ENCODE measurements at regions not wholly inside any gene's neighbourhood (a gene's known extent, or its start where the extent isn't known, plus 50 kb on each side); places are given as distances from the start of the nearest gene placed in this dataset.

- TF ChIP-seq, protein P1, sequence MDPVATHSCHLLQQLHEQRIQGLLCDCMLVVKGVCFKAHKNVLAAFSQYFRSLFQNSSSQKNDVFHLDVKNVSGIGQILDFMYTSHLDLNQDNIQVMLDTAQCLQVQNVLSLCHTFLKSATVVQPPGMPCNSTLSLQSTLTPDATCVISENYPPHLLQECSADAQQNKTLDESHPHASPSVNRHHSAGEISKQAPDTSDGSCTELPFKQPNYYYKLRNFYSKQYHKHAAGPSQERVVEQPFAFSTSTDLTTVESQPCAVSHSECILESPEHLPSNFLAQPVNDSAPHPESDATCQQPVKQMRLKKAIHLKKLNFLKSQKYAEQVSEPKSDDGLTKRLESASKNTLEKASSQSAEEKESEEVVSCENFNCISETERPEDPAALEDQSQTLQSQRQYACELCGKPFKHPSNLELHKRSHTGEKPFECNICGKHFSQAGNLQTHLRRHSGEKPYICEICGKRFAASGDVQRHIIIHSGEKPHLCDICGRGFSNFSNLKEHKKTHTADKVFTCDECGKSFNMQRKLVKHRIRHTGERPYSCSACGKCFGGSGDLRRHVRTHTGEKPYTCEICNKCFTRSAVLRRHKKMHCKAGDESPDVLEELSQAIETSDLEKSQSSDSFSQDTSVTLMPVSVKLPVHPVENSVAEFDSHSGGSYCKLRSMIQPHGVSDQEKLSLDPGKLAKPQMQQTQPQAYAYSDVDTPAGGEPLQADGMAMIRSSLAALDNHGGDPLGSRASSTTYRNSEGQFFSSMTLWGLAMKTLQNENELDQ (tag by site-specific recombination; IDR thresholded peaks at IDR 0.05; ENCODE audit: low read depth) = no peak
- TF ChIP-seq ZBTB7A (tag by site-specific recombination; IDR thresholded peaks at IDR 0.05; ENCODE audit: low read depth) = no peak
- no peak for TF ChIP-seq SCRT2 (tag by site-specific recombination; IDR thresholded peaks at IDR 0.05)
- TF ChIP-seq SALL2 (tag by site-specific recombination; IDR thresholded peaks at IDR 0.05; ENCODE audit: borderline replicate concordance) = no peak
- no peak for TF ChIP-seq ZNF501 (tag by site-specific recombination; IDR thresholded peaks at IDR 0.05)
- no peak for TF ChIP-seq TCF7L2 (IDR thresholded peaks at IDR 0.05; ENCODE audit: borderline replicate concordance, low read depth, low read length)
- TF ChIP-seq ZNF423 (tag by site-specific recombination; IDR thresholded peaks at IDR 0.05) = no peak
- no peak for TF ChIP-seq ZBTB10 (tag by site-specific recombination; IDR thresholded peaks at IDR 0.05)
- TF ChIP-seq, protein P2, sequence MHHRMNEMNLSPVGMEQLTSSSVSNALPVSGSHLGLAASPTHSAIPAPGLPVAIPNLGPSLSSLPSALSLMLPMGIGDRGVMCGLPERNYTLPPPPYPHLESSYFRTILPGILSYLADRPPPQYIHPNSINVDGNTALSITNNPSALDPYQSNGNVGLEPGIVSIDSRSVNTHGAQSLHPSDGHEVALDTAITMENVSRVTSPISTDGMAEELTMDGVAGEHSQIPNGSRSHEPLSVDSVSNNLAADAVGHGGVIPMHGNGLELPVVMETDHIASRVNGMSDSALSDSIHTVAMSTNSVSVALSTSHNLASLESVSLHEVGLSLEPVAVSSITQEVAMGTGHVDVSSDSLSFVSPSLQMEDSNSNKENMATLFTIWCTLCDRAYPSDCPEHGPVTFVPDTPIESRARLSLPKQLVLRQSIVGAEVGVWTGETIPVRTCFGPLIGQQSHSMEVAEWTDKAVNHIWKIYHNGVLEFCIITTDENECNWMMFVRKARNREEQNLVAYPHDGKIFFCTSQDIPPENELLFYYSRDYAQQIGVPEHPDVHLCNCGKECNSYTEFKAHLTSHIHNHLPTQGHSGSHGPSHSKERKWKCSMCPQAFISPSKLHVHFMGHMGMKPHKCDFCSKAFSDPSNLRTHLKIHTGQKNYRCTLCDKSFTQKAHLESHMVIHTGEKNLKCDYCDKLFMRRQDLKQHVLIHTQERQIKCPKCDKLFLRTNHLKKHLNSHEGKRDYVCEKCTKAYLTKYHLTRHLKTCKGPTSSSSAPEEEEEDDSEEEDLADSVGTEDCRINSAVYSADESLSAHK (tag by site-specific recombination; IDR thresholded peaks at IDR 0.05) = no peak
- no peak for TF ChIP-seq ZSCAN23 (tag by site-specific recombination; IDR thresholded peaks at IDR 0.05)
- TF ChIP-seq ZNF580 (tag by site-specific recombination; IDR thresholded peaks at IDR 0.05) = no peak
- TF ChIP-seq ZNF549 (tag by site-specific recombination; IDR thresholded peaks at IDR 0.05) = no peak
- TF ChIP-seq ZNF768 (tag by site-specific recombination; IDR thresholded peaks at IDR 0.05) = no peak
- TF ChIP-seq ZNF391 (tag by site-specific recombination; IDR thresholded peaks at IDR 0.05; ENCODE audit: borderline replicate concordance, low read depth) = no peak
- TF ChIP-seq ZNF19 (tag by site-specific recombination; IDR thresholded peaks at IDR 0.05; ENCODE audit: low read depth) = no peak
- no peak for TF ChIP-seq ZNF677 (tag by site-specific recombination; IDR thresholded peaks at IDR 0.05)
- TF ChIP-seq ZNF404 (tag by site-specific recombination; IDR thresholded peaks at IDR 0.05) = no peak
- no peak for TF ChIP-seq ZNF626 (tag by site-specific recombination; IDR thresholded peaks at IDR 0.05)
- Histone ChIP-seq H3K36me3 (ENCODE audit: control insufficient read depth in 2 of 2, insufficient read depth in 1 of 2, low read length in 2 of 2) (no peaks in the 10 kb centered on the region), H3K4me3 (ENCODE audit: low read depth, low read length) (no peak overlapping the region), H3K9me3 (ENCODE audit: control insufficient read depth, insufficient read depth, low read depth, low read length) (no peaks in the 10 kb centered on the region), H3K27ac (ENCODE audit: extremely low read depth, low read depth, low read length) (no peak overlapping the region), H3K4me1 (ENCODE audit: control insufficient read depth, insufficient read depth, low read length) (no peaks in the 10 kb centered on the region)
- ChIA-PET CTCF (no interaction called here), POLR2A (no interaction called here)
Measured at GRCh38 chr4:57220734-57221133, 110.5 kb upstream of the IGFBP7 start.

DNA sequence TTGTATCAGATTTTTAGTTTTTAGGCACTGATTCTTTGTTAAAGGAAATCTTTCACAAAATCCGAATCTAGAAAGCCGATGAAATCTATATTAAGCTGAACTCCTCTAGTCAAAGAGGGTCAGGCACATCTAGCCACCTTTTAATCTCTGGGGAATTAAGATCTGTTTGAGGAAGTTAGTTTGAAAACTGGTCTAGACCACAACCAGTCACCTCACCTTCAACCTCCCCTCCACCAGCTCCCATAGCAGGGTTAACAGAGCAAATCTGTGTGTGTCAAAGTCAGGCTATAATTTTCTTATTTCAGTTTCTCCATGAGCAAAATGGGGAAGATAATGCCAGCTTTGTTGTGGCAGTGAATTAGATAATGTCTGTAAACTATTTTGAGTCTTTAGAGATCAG lies 110.0 kb upstream of the IGFBP7 start:
- ChIA-PET CTCF (interaction anchor here (1.7 kb wide), 1 partner anchor 29 kb away, joined by 5 read pairs; no protein-coding TSS in a partner anchor), POLR2A (no interaction called here)
- TF ChIP-seq ZNF138 (tag by site-specific recombination; IDR thresholded peaks at IDR 0.05; ENCODE audit: borderline replicate concordance) (no peak), ZNF701 (tag by site-specific recombination; IDR thresholded peaks at IDR 0.05) (no peak), ZNF623 (tag by site-specific recombination; IDR thresholded peaks at IDR 0.05) (no peak), ZBTB48 (tag by site-specific recombination; IDR thresholded peaks at IDR 0.05) (no peak), ZNF341 (tag by site-specific recombination; IDR thresholded peaks at IDR 0.05; ENCODE audit: low read depth) (no peak), ZNF510 (tag by site-specific recombination; IDR thresholded peaks at IDR 0.05; ENCODE audit: insufficient replicate concordance) (no peak), ZNF621 (tag by site-specific recombination; IDR thresholded peaks at IDR 0.05) (no peak), KLF1 (tag by site-specific recombination; IDR thresholded peaks at IDR 0.05) (no peak), GLIS1 (tag by site-specific recombination; IDR thresholded peaks at IDR 0.05) (no peak), ZBTB20 (tag by site-specific recombination; IDR thresholded peaks at IDR 0.05) (no peak), ZNF664 (tag by site-specific recombination; IDR thresholded peaks at IDR 0.05) (no peak), ZNF133 (tag by site-specific recombination; IDR thresholded peaks at IDR 0.05) (no peak), ZNF16 (tag by site-specific recombination; IDR thresholded peaks at IDR 0.05; ENCODE audit: low read depth) (no peak), ZNF549 (tag by site-specific recombination; IDR thresholded peaks at IDR 0.05) (no peak)

More for the DNA sequence above, 110.0 kb upstream of the IGFBP7 start:
- Histone ChIP-seq H3K9me3 (ENCODE audit: control insufficient read depth, insufficient read depth, low read depth, low read length) (no peaks in the 10 kb centered on the region), H3K27ac (ENCODE audit: extremely low read depth, low read depth, low read length) (no peak overlapping the region), H3K4me1 (ENCODE audit: control insufficient read depth, insufficient read depth, low read length) (no peaks in the 10 kb centered on the region), H3K4me3 (ENCODE audit: low read depth, low read length) (no peak overlapping the region), H3K36me3 (ENCODE audit: control insufficient read depth in 2 of 2, insufficient read depth in 1 of 2, low read length in 2 of 2) (no peaks in the 10 kb centered on the region)
